ENCODE measurements at regions not wholly inside any gene's neighbourhood (a gene's known extent, or its start where the extent isn't known, plus 50 kb on each side); places are given as distances from the start of the nearest gene placed in this dataset.

- TF ChIP-seq CTCF (conservative IDR thresholded peaks at IDR 0.05) (no peak), EZH2 (IDR thresholded peaks at IDR 0.05; ENCODE audit: low read depth) (no peak)
Observed at GRCh38 chr2:34980689-34981088, 1374.9 kb upstream of the CRIM1 start.

Data from PC-9 (cell line).